IPS DF 4.7 (cell line): ENCODE measurements at regions not wholly inside any gene's neighbourhood (a gene's known extent, or its start where the extent isn't known, plus 50 kb on each side); places are given as distances from the start of the nearest gene placed in this dataset.
"Not testable (repeated sequence)": the region's sequence is repeated elsewhere in the genome, so short reads cannot be mapped to it uniquely, and the experiment has no call there.

Source experiments
- DNase-seq: peaks from one replicate; pipeline ENCODE4 v3.0.0-alpha.2; 2013; ENCODE audit warnings: low spot score; ENCODE audit errors: extremely low read depth

GRCh38 chr11:105432241-105432995 is 177.5 kb upstream of the GRIA4 start:
- no peak for DNase-seq

GRCh38 chr11:105429096-105429910 is 180.6 kb upstream of the GRIA4 start:
- no peak for DNase-seq

- DNase-seq = no peak
Observed at GRCh38 chr11:105407101-105407500, 202.8 kb upstream of the GRIA4 start.

DNA sequence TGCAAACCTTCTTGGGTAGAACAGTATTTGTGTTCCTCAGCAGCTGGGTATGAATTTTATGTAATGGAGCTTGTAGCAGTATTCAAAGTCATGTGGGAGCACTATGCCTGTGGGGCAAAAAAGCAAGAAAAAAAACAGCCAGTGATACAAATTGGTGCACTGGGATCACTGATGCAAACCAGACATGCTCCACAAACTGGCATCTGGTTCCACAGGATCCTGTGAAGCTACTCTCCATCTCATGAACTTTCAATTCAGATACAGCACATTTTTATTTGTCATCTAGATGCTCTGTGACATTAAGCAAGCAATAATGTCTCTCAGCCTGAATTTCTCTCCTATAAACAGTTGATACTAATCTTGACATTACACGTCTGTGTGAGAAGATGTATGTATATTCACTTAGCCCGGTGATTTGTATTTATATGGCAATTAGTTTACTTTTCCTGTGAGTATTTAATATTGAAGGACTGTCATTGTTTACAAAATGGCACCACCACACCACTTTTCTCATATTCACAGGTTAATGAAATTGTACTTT is 208.5 kb upstream of the GRIA4 start:
- no peak for DNase-seq

DNA sequence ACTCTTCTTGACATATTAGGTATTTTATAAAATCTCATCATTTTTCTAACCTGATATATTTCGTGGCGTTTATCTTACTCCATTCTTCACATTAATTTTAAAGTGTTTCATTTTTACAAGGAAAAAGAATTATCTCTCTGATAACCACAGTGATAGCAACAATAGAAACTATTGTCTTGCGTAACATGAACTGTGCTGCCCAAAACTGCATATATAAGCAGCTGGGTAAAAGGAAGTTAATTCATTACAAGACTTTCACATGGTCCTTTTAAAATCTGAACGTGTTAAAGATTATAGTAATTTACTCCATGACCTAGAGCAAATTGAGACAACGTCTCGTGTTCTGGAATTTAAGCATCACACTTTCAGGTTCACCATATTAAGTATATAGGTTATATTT is 210.4 kb upstream of the GRIA4 start:
- DNase-seq = no peak

DNA sequence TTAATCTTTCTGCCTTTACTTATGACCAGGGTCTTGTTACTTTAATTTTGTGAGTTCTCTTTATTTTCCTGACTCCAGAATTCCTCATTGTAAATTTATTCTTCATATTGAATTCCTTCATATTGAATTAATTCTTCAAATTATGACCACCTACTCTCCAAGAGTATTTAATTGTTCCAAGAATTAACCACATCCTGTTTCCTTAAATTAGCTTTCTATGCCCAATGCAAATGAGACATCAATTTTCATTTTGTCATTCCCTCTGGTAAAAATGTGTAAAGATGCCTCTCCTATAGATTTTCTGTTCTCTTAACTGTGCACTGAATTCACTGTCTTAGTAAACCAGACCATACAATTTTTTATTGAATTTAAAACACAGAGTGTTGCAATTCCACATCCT is 211.2 kb upstream of the GRIA4 start:
- DNase-seq = no peak

DNA sequence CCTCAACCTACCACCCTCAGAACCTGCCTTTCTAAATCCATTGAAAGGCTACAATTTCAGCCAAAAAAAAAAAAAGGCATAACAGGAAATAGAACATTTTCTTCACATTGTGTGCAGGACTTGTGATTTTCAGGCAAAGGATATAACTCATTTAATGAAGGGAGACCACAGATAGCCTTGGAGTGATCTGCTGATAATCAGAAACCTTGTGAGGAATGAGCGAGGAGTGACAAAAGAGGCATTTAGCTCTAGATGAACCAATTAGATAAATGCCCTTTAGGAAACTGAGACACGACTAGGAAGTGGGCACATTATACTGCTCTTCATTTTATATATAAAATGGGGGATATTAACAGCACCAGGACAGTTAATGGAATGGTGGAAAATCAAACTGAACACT is 216.5 kb upstream of the GRIA4 start:
- DNase-seq = no peak

DNA sequence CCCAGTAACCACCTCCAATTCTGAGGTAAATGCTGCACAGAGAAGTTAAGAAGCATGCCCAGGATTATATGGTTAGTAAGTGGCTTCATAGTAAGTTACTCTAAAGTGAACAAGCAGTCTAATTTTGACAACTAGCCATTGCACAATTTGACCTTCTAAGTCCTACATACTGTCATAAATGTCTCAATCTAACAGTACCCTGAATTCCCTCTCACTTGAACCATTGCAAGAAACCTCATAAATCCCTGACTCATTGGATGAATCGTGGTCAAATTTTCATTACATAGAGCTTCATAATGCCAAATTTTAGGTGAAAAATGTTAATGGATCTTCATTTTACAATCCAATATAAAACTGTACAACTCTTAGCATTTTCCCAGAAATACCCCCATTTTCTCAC is 217.3 kb upstream of the GRIA4 start:
- DNase-seq = no peak

GRCh38 chr11:105389952-105390351 is 219.9 kb upstream of the GRIA4 start:
- DNase-seq = peak; percentile 33

- DNase-seq = no peak
Observed at GRCh38 chr11:105388006-105388405, 221.9 kb upstream of the GRIA4 start.

- no peak for DNase-seq
Observed at GRCh38 chr11:105381941-105382340, 227.9 kb upstream of the GRIA4 start.

- DNase-seq = no peak
Observed at GRCh38 chr11:105377870-105378269, 232.0 kb upstream of the GRIA4 start.

- DNase-seq = no peak
Observed at GRCh38 chr11:105372206-105372605, 232.6 kb upstream of the CARD18 start.

DNA sequence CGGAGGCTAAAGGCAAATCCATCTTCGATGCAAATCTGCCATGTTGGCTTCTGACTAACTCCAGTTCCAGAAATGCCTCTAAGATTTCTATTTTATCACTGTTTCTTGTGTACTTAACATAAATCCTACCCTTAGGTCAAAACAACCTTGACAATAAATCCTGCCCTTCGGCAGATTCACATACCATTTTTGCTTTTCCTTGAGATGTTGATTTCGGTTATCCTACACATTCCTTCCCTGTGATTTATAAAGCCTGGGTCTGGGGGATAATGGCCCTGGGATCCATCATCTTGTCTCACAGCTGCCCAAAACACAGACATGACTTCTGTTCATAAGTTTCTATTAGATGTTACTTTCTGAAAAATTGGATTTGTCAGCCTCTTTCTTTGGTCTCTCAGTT is 231.7 kb upstream of the CARD18 start:
- DNase-seq = no peak

DNA sequence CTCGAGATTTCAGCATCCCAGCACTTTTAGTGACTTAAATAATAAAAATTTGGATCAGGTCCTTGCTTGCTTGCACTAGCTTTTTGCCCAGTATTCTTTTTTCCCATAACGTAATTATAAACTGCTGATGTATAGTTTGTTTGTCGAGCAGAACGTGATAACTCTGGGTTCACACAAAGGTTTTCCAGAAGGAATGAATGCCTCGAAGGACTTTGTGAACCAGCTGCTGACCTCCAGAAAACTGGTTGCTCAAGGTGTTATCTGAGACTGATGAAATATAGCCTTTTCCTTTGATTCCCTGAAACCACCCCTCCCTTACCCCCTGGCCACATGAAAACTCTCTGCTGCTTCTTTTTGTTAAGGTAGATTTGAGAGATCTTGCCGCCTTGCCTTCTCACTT is 229.1 kb upstream of the CARD18 start:
- no peak for DNase-seq

- DNase-seq = no peak
Observed at GRCh38 chr11:105367129-105367528, 227.6 kb upstream of the CARD18 start.

- no peak for DNase-seq
Observed at GRCh38 chr11:105361651-105362050, 222.1 kb upstream of the CARD18 start.

DNA sequence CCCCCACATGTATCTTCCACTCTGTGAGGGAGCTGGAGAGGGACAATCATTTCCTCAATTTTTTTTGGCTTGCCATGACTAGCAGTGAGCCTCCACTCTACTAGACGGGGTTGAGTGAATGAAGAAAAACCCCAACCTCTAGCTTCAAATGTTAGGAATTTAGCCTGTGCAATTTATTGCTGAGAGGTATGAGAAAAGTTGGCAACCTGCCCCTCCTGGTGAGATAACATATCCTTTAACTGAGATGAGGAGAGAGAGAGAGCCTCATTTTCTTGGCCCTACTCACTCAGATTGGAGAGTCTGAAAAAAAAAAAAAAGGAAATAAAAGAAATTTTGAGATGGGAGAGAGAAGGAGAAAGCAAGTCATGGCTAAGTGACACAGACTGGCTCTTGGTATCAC is 218.2 kb upstream of the CARD18 start:
- no peak for DNase-seq

DNA sequence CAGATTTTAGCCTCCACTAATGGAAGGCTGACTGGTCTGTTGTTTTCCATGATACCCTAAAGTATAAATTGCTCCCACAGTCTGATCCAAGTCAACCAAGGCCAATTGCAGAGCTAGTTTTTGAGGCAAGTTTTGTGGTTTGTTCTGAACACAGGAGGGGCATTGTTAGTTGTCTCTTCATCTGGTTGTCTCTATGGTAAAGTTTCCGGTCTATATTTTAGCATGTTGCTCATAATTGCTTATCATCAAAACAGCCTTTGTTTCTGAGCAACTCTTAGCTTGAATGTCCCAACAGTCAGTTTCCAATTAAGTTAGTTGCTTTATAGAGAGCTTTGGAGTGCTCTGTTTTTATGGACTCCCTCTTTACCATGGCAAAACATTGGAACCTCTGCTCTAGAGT is 217.6 kb upstream of the CARD18 start:
- DNase-seq = no peak

DNA sequence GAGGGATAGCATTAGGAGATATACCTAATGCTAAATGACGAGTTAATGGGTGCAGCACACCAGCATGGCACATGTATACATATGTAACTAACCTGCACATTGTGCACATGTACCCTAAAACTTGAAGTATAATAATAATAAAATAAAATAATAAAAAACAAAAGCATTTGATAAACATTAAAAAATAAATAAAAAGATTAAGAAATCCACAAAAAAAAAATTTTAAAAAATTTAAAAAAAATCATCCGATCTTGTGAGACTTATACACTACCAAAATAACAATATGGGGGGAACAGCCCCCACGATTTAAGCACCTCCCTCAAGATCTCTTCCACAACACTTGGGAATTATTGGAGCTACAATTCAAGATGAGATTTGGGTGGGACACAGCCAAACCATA is 210.3 kb upstream of the CARD18 start:
- not testable (repeated sequence) for DNase-seq

DNA sequence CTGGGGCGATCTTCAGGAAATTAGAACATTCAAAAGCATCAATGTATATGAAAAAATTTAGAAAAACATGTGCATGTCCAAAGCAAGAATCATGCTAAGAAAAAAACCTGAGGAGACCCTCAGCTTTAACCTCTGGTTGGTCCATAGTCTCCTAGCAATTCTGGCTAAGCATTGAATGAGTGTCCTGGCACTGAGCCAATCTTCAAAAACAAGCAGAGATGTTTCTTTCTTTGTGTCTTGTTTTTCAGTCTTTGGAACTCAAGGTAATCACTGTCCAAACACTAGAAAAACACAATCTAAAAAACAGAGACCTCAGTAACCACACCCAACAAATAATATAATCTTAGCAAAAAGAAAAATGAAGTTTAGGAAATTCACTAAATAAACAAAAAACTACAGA is 205.4 kb upstream of the CARD18 start:
- no peak for DNase-seq

GRCh38 chr11:105334025-105334714 is 194.6 kb upstream of the CARD18 start:
- DNase-seq = no peak
